ENCODE measurements at regions not wholly inside any gene's neighbourhood (a gene's known extent, or its start where the extent isn't known, plus 50 kb on each side); places are given as distances from the start of the nearest gene placed in this dataset.

DNA sequence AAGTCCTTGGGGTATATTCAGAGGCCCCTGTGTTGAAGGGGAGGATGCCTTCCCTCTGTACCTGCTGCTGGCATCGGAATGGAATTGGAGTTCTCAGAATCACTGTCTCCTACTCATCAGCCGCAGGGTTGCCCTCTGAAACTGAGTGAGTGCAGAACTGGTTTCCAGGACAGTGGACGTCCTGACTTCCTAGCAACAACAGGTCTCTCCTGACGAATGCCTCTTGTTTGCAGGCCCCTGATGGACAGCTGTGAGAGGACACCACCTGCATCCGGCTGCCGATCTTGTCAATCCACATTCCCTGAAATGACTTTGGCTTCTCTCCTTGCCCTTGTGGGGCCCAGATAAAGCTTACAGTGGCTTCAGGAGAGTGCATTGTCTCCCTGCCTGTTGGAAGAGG, 274.5 kb downstream of the NSG2 start:
- no peak for DNase-seq (ENCODE audit: low spot score in 2 of 2)
- Histone ChIP-seq H3K4me3 (no peak overlapping the region), H3K27me3 (peaks cover 0 to 11% of the 10 kb centered on the region in 2 donors), H3K9me3 (no peaks in the 10 kb centered on the region), H3K4me1 (peaks cover 0 to 5% (median 0%) of the 10 kb centered on the region in 4 donors), H3K27ac (no peak overlapping the region), H3K36me3 (no peaks in the 10 kb centered on the region)
- TF ChIP-seq, protein P1, sequence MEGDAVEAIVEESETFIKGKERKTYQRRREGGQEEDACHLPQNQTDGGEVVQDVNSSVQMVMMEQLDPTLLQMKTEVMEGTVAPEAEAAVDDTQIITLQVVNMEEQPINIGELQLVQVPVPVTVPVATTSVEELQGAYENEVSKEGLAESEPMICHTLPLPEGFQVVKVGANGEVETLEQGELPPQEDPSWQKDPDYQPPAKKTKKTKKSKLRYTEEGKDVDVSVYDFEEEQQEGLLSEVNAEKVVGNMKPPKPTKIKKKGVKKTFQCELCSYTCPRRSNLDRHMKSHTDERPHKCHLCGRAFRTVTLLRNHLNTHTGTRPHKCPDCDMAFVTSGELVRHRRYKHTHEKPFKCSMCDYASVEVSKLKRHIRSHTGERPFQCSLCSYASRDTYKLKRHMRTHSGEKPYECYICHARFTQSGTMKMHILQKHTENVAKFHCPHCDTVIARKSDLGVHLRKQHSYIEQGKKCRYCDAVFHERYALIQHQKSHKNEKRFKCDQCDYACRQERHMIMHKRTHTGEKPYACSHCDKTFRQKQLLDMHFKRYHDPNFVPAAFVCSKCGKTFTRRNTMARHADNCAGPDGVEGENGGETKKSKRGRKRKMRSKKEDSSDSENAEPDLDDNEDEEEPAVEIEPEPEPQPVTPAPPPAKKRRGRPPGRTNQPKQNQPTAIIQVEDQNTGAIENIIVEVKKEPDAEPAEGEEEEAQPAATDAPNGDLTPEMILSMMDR (IDR thresholded peaks at IDR 0.05): no peak
- no peak for TF ChIP-seq POLR2A (IDR thresholded peaks at IDR 0.05)
- TF ChIP-seq EP300 (IDR thresholded peaks at IDR 0.05): no peak
- 56 to 72% methylated on average over 6 of the region's 6 CpGs for WGBS, 2 donors

DNA sequence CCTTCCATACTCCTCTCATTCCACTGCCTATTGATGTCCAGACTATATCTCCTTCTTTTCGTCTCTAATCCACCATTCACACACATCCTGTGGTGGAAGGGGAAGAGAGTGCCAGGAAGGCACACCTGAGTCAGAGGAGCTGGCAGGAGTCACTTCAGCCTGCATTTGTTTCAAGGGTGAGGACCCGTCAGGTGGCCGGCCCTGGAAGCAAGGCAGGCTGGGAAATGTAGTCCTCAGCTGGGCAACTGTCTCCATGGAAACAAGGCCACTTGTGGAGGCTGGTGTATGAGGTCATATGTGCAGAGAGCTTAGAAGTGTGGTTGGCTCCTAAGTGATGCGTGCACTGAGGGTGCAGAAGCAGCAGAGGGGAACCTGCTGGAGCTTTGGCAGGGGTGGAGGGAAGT, 278.4 kb downstream of the NSG2 start:
- Histone ChIP-seq H3K36me3 (no peaks in the 10 kb centered on the region), H3K4me1 (no peaks in the 10 kb centered on the region), H3K27me3 (peaks cover 0 to 21% of the 10 kb centered on the region in 2 donors), H3K9me3 (no peaks in the 10 kb centered on the region), H3K27ac (no peak overlapping the region), H3K4me3 (no peak overlapping the region)
- WGBS, 2 donors: 6 to 9% methylated on average over 4 of the region's 4 CpGs
- TF ChIP-seq EP300 (IDR thresholded peaks at IDR 0.05): no peak
- TF ChIP-seq, protein P1 (IDR thresholded peaks at IDR 0.05): no peak
- no peak for TF ChIP-seq POLR2A (IDR thresholded peaks at IDR 0.05)
- no peak for DNase-seq (ENCODE audit: low spot score in 2 of 2)

DNA sequence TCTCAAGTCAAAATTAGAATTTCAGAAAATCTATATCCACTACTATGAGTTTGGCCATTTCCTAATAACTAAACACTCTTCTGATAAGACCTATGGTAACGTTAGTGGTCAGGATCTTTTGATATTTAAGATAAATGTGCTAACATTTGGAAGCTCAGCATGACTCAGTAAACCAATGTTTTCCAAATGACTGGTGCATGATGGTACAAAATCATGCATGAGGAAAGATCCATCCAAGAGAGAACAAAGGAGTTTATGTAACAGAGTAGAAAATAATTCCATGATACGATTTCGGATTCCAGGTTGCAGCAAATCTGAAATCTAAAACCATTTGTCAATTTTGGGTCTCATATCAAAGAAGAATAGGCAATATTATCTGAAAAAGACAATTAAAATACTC, 279.2 kb downstream of the NSG2 start:
- no peak for TF ChIP-seq EP300 (IDR thresholded peaks at IDR 0.05)
- TF ChIP-seq, protein P1 (IDR thresholded peaks at IDR 0.05): no peak
- TF ChIP-seq POLR2A (IDR thresholded peaks at IDR 0.05): no peak
- Histone ChIP-seq H3K27ac (no peak overlapping the region), H3K4me1 (no peaks in the 10 kb centered on the region), H3K4me3 (no peak overlapping the region), H3K27me3 (peaks cover 0 to 21% of the 10 kb centered on the region in 2 donors), H3K36me3 (no peaks in the 10 kb centered on the region), H3K9me3 (no peaks in the 10 kb centered on the region)
- no peak for DNase-seq (ENCODE audit: low spot score in 2 of 2)
- 35 to 55% methylated on average over 3 of the region's 3 CpGs for WGBS, 2 donors

GRCh38 chr5:174325431-174325830, 279.9 kb downstream of the NSG2 start:
- no peak overlapping the region for H3K27ac ChIP-seq
- no peak for TF ChIP-seq POLR2A (IDR thresholded peaks at IDR 0.05)
- peaks cover 0 to 21% of the 10 kb centered on the region in 2 donors for H3K27me3 ChIP-seq
- WGBS, 2 donors: 38 to 53% methylated on average over 7 of the region's 7 CpGs
- H3K4me1 ChIP-seq: no peaks in the 10 kb centered on the region
- H3K4me3 ChIP-seq: no peak overlapping the region
- no peaks in the 10 kb centered on the region for H3K36me3 ChIP-seq
- no peak for DNase-seq (ENCODE audit: low spot score in 2 of 2)
- no peaks in the 10 kb centered on the region for H3K9me3 ChIP-seq

- H3K4me3 ChIP-seq: no peak overlapping the region
- no peaks in the 10 kb centered on the region for H3K9me3 ChIP-seq
- no peak overlapping the region for H3K27ac ChIP-seq
- WGBS, 2 donors: 42 to 64% methylated on average over 6 of the region's 6 CpGs
- H3K36me3 ChIP-seq: no peaks in the 10 kb centered on the region
- DNase-seq (ENCODE audit: low spot score in 2 of 2): no peak
- peaks cover 0 to 21% of the 10 kb centered on the region in 2 donors for H3K27me3 ChIP-seq
- no peaks in the 10 kb centered on the region for H3K4me1 ChIP-seq
- TF ChIP-seq, protein P1 (IDR thresholded peaks at IDR 0.05): no peak
These were observed 280.5 kb downstream of the NSG2 start for GRCh38 chr5:174325961-174326360.

DNA sequence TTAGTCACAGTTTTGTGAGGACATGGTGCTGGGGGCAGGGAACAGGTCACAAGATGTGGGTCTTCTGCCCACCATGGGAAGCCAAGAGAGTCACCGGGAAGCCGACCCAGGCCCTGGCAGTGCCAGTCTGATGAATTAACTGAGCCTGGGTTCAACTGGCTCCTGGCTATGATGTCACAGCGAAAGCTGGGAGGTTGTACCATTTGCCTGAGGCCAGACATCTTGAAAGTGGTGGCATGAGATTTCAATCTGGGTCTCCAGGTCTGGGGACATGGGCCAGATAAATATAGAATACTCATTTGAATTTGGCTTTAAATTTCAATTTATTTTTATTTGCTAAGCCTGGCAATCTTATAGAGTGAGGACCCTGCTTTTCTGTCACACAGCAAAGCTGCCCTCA, 280.9 kb downstream of the NSG2 start:
- WGBS, 2 donors: 58 to 81% methylated on average over 3 of the region's 3 CpGs
- no peak overlapping the region for H3K27ac ChIP-seq
- TF ChIP-seq POLR2A (IDR thresholded peaks at IDR 0.05) (no peak), EP300 (IDR thresholded peaks at IDR 0.05) (no peak)
- TF ChIP-seq, protein P1 (IDR thresholded peaks at IDR 0.05): no peak
- H3K4me1 ChIP-seq: no peaks in the 10 kb centered on the region
- DNase-seq (ENCODE audit: low spot score in 2 of 2): no peak
- no peaks in the 10 kb centered on the region for H3K9me3 ChIP-seq
- H3K36me3 ChIP-seq: no peaks in the 10 kb centered on the region
- no peak overlapping the region for H3K4me3 ChIP-seq
- H3K27me3 ChIP-seq: peaks cover 0 to 21% of the 10 kb centered on the region in 2 donors

All from tibial nerve (tissue), 4 donors.